ENCODE measurements at regions not wholly inside any gene's neighbourhood (a gene's known extent, or its start where the extent isn't known, plus 50 kb on each side); places are given as distances from the start of the nearest gene placed in this dataset.
"Not testable (repeated sequence)": the region's sequence is repeated elsewhere in the genome, so short reads cannot be mapped to it uniquely, and the experiment has no call there.

- Histone ChIP-seq H3K27me3 (ENCODE audit: insufficient read depth, low read depth) (no peaks in the 10 kb centered on the region), H3K4me1 (ENCODE audit: low read depth, poor library complexity, severe bottlenecking) (no peaks in the 10 kb centered on the region), H3K27ac (no peak overlapping the region), H3K9ac (no peak overlapping the region), H4K20me1 (ENCODE audit: insufficient read depth) (no peaks in the 10 kb centered on the region), H3K79me2 (ENCODE audit: insufficient read depth, low read depth) (no peaks in the 10 kb centered on the region), H2AFZ (ENCODE audit: low read depth) (no peak overlapping the region), H3K4me2 (no peak overlapping the region), H3K4me3 (IDR thresholded peaks at IDR 0.05; ENCODE audit: insufficient read depth, low read depth, low read length) (no peak overlapping the region), H3K36me3 (ENCODE audit: insufficient read depth) (no peaks in the 10 kb centered on the region)
- no peak for TF ChIP-seq CTCF (conservative IDR thresholded peaks at IDR 0.05; ENCODE audit: low read depth, low read length)
Observed at GRCh38 chr6:144954241-144954556, 669.1 kb downstream of the UTRN start.

GRCh38 chr6:144955392-144955791, 670.3 kb downstream of the UTRN start:
- H3K27ac ChIP-seq: no peak overlapping the region
- no peak overlapping the region for H3K4me3 ChIP-seq (IDR thresholded peaks at IDR 0.05; ENCODE audit: insufficient read depth, low read depth, low read length)
- H4K20me1 ChIP-seq (ENCODE audit: insufficient read depth): no peaks in the 10 kb centered on the region
- H3K27me3 ChIP-seq (ENCODE audit: insufficient read depth, low read depth): no peaks in the 10 kb centered on the region
- no peak for TF ChIP-seq CTCF (conservative IDR thresholded peaks at IDR 0.05; ENCODE audit: low read depth, low read length)
- no peak overlapping the region for H2AFZ ChIP-seq (ENCODE audit: low read depth)
- no peaks in the 10 kb centered on the region for H3K4me1 ChIP-seq (ENCODE audit: low read depth, poor library complexity, severe bottlenecking)
- H3K4me2 ChIP-seq: no peak overlapping the region
- no peaks in the 10 kb centered on the region for H3K79me2 ChIP-seq (ENCODE audit: insufficient read depth, low read depth)
- no peaks in the 10 kb centered on the region for H3K36me3 ChIP-seq (ENCODE audit: insufficient read depth)
- H3K9ac ChIP-seq: no peak overlapping the region

GRCh38 chr6:144955859-144956258, 670.7 kb downstream of the UTRN start:
- H3K4me3 ChIP-seq (IDR thresholded peaks at IDR 0.05; ENCODE audit: insufficient read depth, low read depth, low read length): no peak overlapping the region
- H2AFZ ChIP-seq (ENCODE audit: low read depth): no peak overlapping the region
- no peaks in the 10 kb centered on the region for H3K79me2 ChIP-seq (ENCODE audit: insufficient read depth, low read depth)
- no peaks in the 10 kb centered on the region for H3K27me3 ChIP-seq (ENCODE audit: insufficient read depth, low read depth)
- TF ChIP-seq CTCF (conservative IDR thresholded peaks at IDR 0.05; ENCODE audit: low read depth, low read length): no peak
- no peak overlapping the region for H3K9ac ChIP-seq
- no peaks in the 10 kb centered on the region for H3K36me3 ChIP-seq (ENCODE audit: insufficient read depth)
- H3K27ac ChIP-seq: no peak overlapping the region
- no peaks in the 10 kb centered on the region for H4K20me1 ChIP-seq (ENCODE audit: insufficient read depth)
- H3K4me1 ChIP-seq (ENCODE audit: low read depth, poor library complexity, severe bottlenecking): no peaks in the 10 kb centered on the region
- H3K4me2 ChIP-seq: no peak overlapping the region

- H2AFZ ChIP-seq (ENCODE audit: low read depth); H4K20me1 ChIP-seq (ENCODE audit: insufficient read depth); H3K4me1 ChIP-seq (ENCODE audit: low read depth, poor library complexity, severe bottlenecking); H3K27me3 ChIP-seq (ENCODE audit: insufficient read depth, low read depth); H3K27ac ChIP-seq; H3K79me2 ChIP-seq (ENCODE audit: insufficient read depth, low read depth); H3K9ac ChIP-seq; H3K4me2 ChIP-seq; H3K36me3 ChIP-seq (ENCODE audit: insufficient read depth); H3K4me3 ChIP-seq (IDR thresholded peaks at IDR 0.05; ENCODE audit: insufficient read depth, low read depth, low read length): not testable (repeated sequence)
Observed at GRCh38 chr6:144956697-144957096, 671.6 kb downstream of the UTRN start.

- Histone ChIP-seq H3K9ac (no peak overlapping the region), H3K4me2 (no peak overlapping the region), H3K27me3 (ENCODE audit: insufficient read depth, low read depth) (no peaks in the 10 kb centered on the region), H3K36me3 (ENCODE audit: insufficient read depth) (no peaks in the 10 kb centered on the region), H3K4me1 (ENCODE audit: low read depth, poor library complexity, severe bottlenecking) (no peaks in the 10 kb centered on the region), H2AFZ (ENCODE audit: low read depth) (no peak overlapping the region), H3K79me2 (ENCODE audit: insufficient read depth, low read depth) (no peaks in the 10 kb centered on the region), H4K20me1 (ENCODE audit: insufficient read depth) (no peaks in the 10 kb centered on the region), H3K27ac (no peak overlapping the region), H3K4me3 (IDR thresholded peaks at IDR 0.05; ENCODE audit: insufficient read depth, low read depth, low read length) (no peak overlapping the region)
- no peak for TF ChIP-seq CTCF (conservative IDR thresholded peaks at IDR 0.05; ENCODE audit: low read depth, low read length)
Observed at GRCh38 chr6:144957236-144957937, 672.3 kb downstream of the UTRN start.

All from KMS-11 (cell line).